ENCODE measurements at regions not wholly inside any gene's neighbourhood (a gene's known extent, or its start where the extent isn't known, plus 50 kb on each side); places are given as distances from the start of the nearest gene placed in this dataset.

GRCh38 chr1:55530749-55531478 lies 315.8 kb upstream of the USP24 start (continued):
- TF ChIP-seq REST (IDR thresholded peaks at IDR 0.05; ENCODE audit: borderline replicate concordance in 1 of 2, low read depth in 1 of 2, low read length in 2 of 2) = peak in 1 of 2 experiments; percentile 45; a peak in 1 of 4 replicates
- TF ChIP-seq PLSCR1 (CRISPR knock-in tag; IDR thresholded peaks at IDR 0.05; ENCODE audit: borderline replicate concordance) = no peak
- TF ChIP-seq ZBTB34 (CRISPR knock-in tag; IDR thresholded peaks at IDR 0.05) = 0 out of 2 replicates have a peak, but pooled peaks have one; percentile 49
- 0 out of 2 replicates have a peak, but pooled peaks have one; percentile 37 for TF ChIP-seq ZNF343 (CRISPR knock-in tag; IDR thresholded peaks at IDR 0.05)
- no peak for TF ChIP-seq NCOA5 (CRISPR knock-in tag; IDR thresholded peaks at IDR 0.05)
- no peak for TF ChIP-seq MAFG (CRISPR knock-in tag; IDR thresholded peaks at IDR 0.05)
- no peak for TF ChIP-seq TOE1 (CRISPR knock-in tag; IDR thresholded peaks at IDR 0.05)
- TF ChIP-seq ZBTB37 (CRISPR knock-in tag; IDR thresholded peaks at IDR 0.05) = no peak
- TF ChIP-seq SOX5 (CRISPR knock-in tag; IDR thresholded peaks at IDR 0.05; ENCODE audit: borderline replicate concordance) = peak; percentile 93
- no peak for TF ChIP-seq SRSF9 (IDR thresholded peaks at IDR 0.05; ENCODE audit: borderline replicate concordance, insufficient read depth, low read depth, low read length, poor library complexity, severe bottlenecking)
- 0 out of 2 replicates have a peak, but pooled peaks have one; percentile 19 for TF ChIP-seq ARNTL (CRISPR knock-in tag; IDR thresholded peaks at IDR 0.05)
- no peak for TF ChIP-seq BORCS8-MEF2B (CRISPR knock-in tag; IDR thresholded peaks at IDR 0.05)
- TF ChIP-seq MAX (IDR thresholded peaks at IDR 0.05) = no peak
- TF ChIP-seq MTF2 (CRISPR knock-in tag; IDR thresholded peaks at IDR 0.05; ENCODE audit: borderline replicate concordance) = no peak
- TF ChIP-seq TFAP4 (IDR thresholded peaks at IDR 0.05; ENCODE audit: borderline replicate concordance, low read depth) = peak; percentile 70; the same call in 1 of the 2 replicates
- TF ChIP-seq HES4 (CRISPR knock-in tag; IDR thresholded peaks at IDR 0.05; ENCODE audit: borderline replicate concordance) = no peak
- no peak for TF ChIP-seq PBX2 (CRISPR knock-in tag; IDR thresholded peaks at IDR 0.05)
- TF ChIP-seq GABPA (IDR thresholded peaks at IDR 0.05; ENCODE audit: low read depth, low read length) = no peak
- TF ChIP-seq GABPA (CRISPR knock-in tag; IDR thresholded peaks at IDR 0.05; ENCODE audit: low read depth) = no peak
- no peak for TF ChIP-seq ZNF780A (CRISPR knock-in tag; IDR thresholded peaks at IDR 0.05)
